Panc1 (cell line): ENCODE measurements at regions not wholly inside any gene's neighbourhood (a gene's known extent, or its start where the extent isn't known, plus 50 kb on each side); places are given as distances from the start of the nearest gene placed in this dataset.

ENCODE experiments used
- ATAC-seq: fragments of 200-7000 bp; cut with Tn5 transposase; 2 replicates; pipeline ENCODE4 v1.9.1; 2020; ENCODE audit warnings: mild to moderate bottlenecking, moderate library complexity
- BruUV-seq: library from RNA; stranded (reverse); fragments of 400-500 nt; replicated peaks from 2 replicates; lab custom pipeline; 2021; lab: Mats Ljungman, UMichigan
- CTCF ChIA-PET: fragments of 300-600 bp; sonication (Branson Sonifier 250); formaldehyde crosslinking; loops from one replicate; lab custom pipeline; 2022; ENCODE audit warnings: antibody characterized with exemption; lab: Charles Lee
- POLR2A ChIA-PET: fragments of 300-600 bp; sonication (Branson Sonifier 250); formaldehyde crosslinking; loops from one replicate; lab custom pipeline; 2022; ENCODE audit warnings: antibody characterized with exemption; lab: Charles Lee
- DNase-seq: peaks from one replicate; pipeline ENCODE4 v3.0.0-alpha.2; 2010; ENCODE audit warnings: low read depth, low spot score
- H3K27ac ChIP-seq: 2 replicates; pipeline ENCODE4 v1.5.1; 2011; ENCODE audit warnings: mild to moderate bottlenecking, low read length, inconsistent platforms
- H3K27me3 ChIP-seq: fragments of 200-500 bp; sonication (Bioruptor generic); 2 replicates; pipeline ENCODE4 v1.6.0; 2014; ENCODE audit warnings: low read length, inconsistent platforms; ENCODE audit not compliant: control insufficient read depth, insufficient read depth
- H3K36me3 ChIP-seq: fragments of 200-500 bp; sonication (Bioruptor generic); 2 replicates; pipeline ENCODE4 v1.5.1; 2014; ENCODE audit warnings: inconsistent platforms, mild to moderate bottlenecking, low read length, moderate library complexity; ENCODE audit not compliant: control insufficient read depth, insufficient read depth
- H3K4me1 ChIP-seq: 2 replicates; pipeline ENCODE4 v1.5.1; 2011; ENCODE audit warnings: inconsistent platforms, mild to moderate bottlenecking, low read length, moderate library complexity; ENCODE audit not compliant: control insufficient read depth, insufficient read depth
- H3K4me3 ChIP-seq, 2 experiments: 2 replicates each; pipeline ENCODE4 v1.5.1; 2011 to 2012; ENCODE audit warnings: low read depth in 2 of 2, low read length in 2 of 2, mild to moderate bottlenecking in 2 of 2, inconsistent platforms in 1 of 2, moderate library complexity in 1 of 2
- H3K9me3 ChIP-seq: fragments of 200-500 bp; sonication (Bioruptor generic); 2 replicates; pipeline ENCODE4 v1.5.1; 2014; ENCODE audit warnings: low read depth, mild to moderate bottlenecking, inconsistent platforms, low read length, moderate library complexity; ENCODE audit not compliant: control insufficient read depth, insufficient read depth
- POLR2AphosphoS5 ChIP-seq: IDR thresholded peaks from 2 replicates; pipeline ENCODE4 v1.6.1; 2012; ENCODE audit warnings: mild to moderate bottlenecking, low read depth, low read length, moderate library complexity
- SIN3A ChIP-seq: IDR thresholded peaks from 2 replicates; pipeline ENCODE4 v1.6.1; 2012; ENCODE audit warnings: low read depth, mild to moderate bottlenecking, low read length, moderate library complexity, borderline replicate concordance; ENCODE audit not compliant: insufficient read depth
- TCF7L2 ChIP-seq: IDR thresholded peaks from 2 replicates; pipeline ENCODE4 v1.6.1; 2011; ENCODE audit warnings: mild to moderate bottlenecking, low read depth, low read length, inconsistent platforms
- in situ Hi-C: cut with HindIII; loops from 2 replicates; pipeline ENCODE4 v1.10.0; 2016; ENCODE audit warnings: low sequenced_read_pairs, low pct_unique_long_range_greater_than_20kb
- intact Hi-C: fragments of 100-400 bp; cut with micrococcal nuclease; formaldehyde crosslinking; loops from one replicate; pipeline ENCODE4 v1.10.0; 2022; ENCODE audit not compliant: unreplicated experiment
- TF ChIP-seq, protein P1 (sequence below): fragments of 450-650 bp; IDR thresholded peaks from 2 replicates; pipeline ENCODE4 v1.5.1; 2017; ENCODE audit warnings: mild to moderate bottlenecking
- TF ChIP-seq, protein P2 (sequence below), 2 experiments: IDR thresholded peaks; 2 replicates each; pipeline ENCODE4 v1.6.1; 2011 to 2012; ENCODE audit warnings: low read depth in 2 of 2, control low read depth in 1 of 2, low read length in 1 of 2, mild to moderate bottlenecking in 1 of 2, moderate library complexity in 1 of 2; ENCODE audit not compliant: insufficient read depth in 1 of 2

- Histone ChIP-seq H3K4me3 (no peak overlapping the region), H3K36me3 (no peaks in the 10 kb centered on the region), H3K9me3 (peaks cover 5% of the 10 kb centered on the region; the same call in 1 of the 2 replicates), H3K27me3 (no peaks in the 10 kb centered on the region), H3K4me1 (no peaks in the 10 kb centered on the region), H3K27ac (no peak overlapping the region)
- TF ChIP-seq TCF7L2: no peak
- no peak for TF ChIP-seq POLR2AphosphoS5
- TF ChIP-seq SIN3A: no peak
- TF ChIP-seq, protein P1, sequence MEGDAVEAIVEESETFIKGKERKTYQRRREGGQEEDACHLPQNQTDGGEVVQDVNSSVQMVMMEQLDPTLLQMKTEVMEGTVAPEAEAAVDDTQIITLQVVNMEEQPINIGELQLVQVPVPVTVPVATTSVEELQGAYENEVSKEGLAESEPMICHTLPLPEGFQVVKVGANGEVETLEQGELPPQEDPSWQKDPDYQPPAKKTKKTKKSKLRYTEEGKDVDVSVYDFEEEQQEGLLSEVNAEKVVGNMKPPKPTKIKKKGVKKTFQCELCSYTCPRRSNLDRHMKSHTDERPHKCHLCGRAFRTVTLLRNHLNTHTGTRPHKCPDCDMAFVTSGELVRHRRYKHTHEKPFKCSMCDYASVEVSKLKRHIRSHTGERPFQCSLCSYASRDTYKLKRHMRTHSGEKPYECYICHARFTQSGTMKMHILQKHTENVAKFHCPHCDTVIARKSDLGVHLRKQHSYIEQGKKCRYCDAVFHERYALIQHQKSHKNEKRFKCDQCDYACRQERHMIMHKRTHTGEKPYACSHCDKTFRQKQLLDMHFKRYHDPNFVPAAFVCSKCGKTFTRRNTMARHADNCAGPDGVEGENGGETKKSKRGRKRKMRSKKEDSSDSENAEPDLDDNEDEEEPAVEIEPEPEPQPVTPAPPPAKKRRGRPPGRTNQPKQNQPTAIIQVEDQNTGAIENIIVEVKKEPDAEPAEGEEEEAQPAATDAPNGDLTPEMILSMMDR: no peak
- TF ChIP-seq, protein P2, sequence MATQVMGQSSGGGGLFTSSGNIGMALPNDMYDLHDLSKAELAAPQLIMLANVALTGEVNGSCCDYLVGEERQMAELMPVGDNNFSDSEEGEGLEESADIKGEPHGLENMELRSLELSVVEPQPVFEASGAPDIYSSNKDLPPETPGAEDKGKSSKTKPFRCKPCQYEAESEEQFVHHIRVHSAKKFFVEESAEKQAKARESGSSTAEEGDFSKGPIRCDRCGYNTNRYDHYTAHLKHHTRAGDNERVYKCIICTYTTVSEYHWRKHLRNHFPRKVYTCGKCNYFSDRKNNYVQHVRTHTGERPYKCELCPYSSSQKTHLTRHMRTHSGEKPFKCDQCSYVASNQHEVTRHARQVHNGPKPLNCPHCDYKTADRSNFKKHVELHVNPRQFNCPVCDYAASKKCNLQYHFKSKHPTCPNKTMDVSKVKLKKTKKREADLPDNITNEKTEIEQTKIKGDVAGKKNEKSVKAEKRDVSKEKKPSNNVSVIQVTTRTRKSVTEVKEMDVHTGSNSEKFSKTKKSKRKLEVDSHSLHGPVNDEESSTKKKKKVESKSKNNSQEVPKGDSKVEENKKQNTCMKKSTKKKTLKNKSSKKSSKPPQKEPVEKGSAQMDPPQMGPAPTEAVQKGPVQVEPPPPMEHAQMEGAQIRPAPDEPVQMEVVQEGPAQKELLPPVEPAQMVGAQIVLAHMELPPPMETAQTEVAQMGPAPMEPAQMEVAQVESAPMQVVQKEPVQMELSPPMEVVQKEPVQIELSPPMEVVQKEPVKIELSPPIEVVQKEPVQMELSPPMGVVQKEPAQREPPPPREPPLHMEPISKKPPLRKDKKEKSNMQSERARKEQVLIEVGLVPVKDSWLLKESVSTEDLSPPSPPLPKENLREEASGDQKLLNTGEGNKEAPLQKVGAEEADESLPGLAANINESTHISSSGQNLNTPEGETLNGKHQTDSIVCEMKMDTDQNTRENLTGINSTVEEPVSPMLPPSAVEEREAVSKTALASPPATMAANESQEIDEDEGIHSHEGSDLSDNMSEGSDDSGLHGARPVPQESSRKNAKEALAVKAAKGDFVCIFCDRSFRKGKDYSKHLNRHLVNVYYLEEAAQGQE (IDR thresholded peaks at IDR 0.05; ENCODE audit: insufficient read depth in 1 of 2, low read depth in 2 of 2, low read length in 1 of 2): no peak
- BruUV-seq: no TSS peak
- POLR2A ChIA-PET: no interaction called here
- DNase-seq: no peak
- ATAC-seq: no peak
- CTCF ChIA-PET: no interaction called here
- in situ Hi-C loops: no loop called here
- intact Hi-C loops: no loop called here
Observed at GRCh38 chr20:40343390-40343789, 345.6 kb downstream of the MAFB start.

- in situ Hi-C loops: no loop called here
- ChIA-PET CTCF (no interaction called here), POLR2A (no interaction called here)
- no peak for ATAC-seq
- Histone ChIP-seq H3K27me3 (no peaks in the 10 kb centered on the region), H3K4me1 (no peaks in the 10 kb centered on the region), H3K4me3 (no peak overlapping the region), H3K36me3 (no peaks in the 10 kb centered on the region), H3K9me3 (peaks cover 5% of the 10 kb centered on the region; the same call in 1 of the 2 replicates), H3K27ac (no peak overlapping the region)
- TF ChIP-seq, protein P2 (IDR thresholded peaks at IDR 0.05; ENCODE audit: insufficient read depth in 1 of 2, low read depth in 2 of 2, low read length in 1 of 2): no peak
- TF ChIP-seq, protein P1: no peak
- TF ChIP-seq TCF7L2 (no peak), SIN3A (no peak), POLR2AphosphoS5 (no peak)
- BruUV-seq: no TSS peak
- intact Hi-C loops: no loop called here
- no peak for DNase-seq
Observed at GRCh38 chr20:40341561-40341960, 347.5 kb downstream of the MAFB start.
